ENCODE measurements at regions not wholly inside any gene's neighbourhood (a gene's known extent, or its start where the extent isn't known, plus 50 kb on each side); places are given as distances from the start of the nearest gene placed in this dataset.

DNA sequence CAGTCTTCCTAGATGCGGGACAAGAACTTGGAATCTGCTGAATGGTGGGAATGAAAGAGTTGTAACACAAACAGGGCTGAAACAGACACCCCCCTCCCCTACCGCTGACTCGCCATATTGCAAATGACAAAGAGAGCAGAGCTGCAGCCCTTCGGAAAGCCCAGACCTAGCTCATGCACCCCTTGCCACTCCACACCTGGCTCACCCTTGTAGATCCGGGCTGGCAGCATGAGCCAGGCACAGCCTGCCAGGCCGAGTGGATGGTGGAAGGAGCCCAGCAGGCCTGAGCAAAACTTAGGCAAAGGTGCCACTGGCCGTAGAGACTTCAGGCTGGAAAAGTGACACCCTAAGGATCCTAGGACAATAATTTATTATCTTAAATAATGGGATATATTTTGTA is 237.4 kb upstream of the SEMA3D start:
- H3K27me3 ChIP-seq (replicated peaks in 1 of 7), result no peaks in the 10 kb centered on the region
- H3K4me1 ChIP-seq, result peaks cover 0 to 3% (median 0%) of the 10 kb centered on the region in 6 donors
- DNase-seq, result peak; percentile 64
- TF ChIP-seq POLR2AphosphoS5 (IDR thresholded peaks at IDR 0.05), result no peak
- H3K4me3 ChIP-seq, result no peak overlapping the region
- WGBS, 5 donors, result 91 to 97% (median 92%) methylated on average over 7 of the region's 7 CpGs
- H3K36me3 ChIP-seq, result no peaks in the 10 kb centered on the region
- no peak overlapping the region for H3K27ac ChIP-seq
- no peaks in the 10 kb centered on the region for H3K9me3 ChIP-seq
- intact Hi-C loops (cut with DNase I; ENCODE audit: low total_unique reads), result no loop called here

- 81 to 92% (median 90%) methylated on average over 17 to 21 of the region's 21 CpGs for WGBS, 5 donors
- Histone ChIP-seq H3K4me1 (no peaks in the 10 kb centered on the region), H3K4me3 (no peak overlapping the region), H3K27ac (no peak overlapping the region), H3K36me3 (no peaks in the 10 kb centered on the region), H3K27me3 (replicated peaks in 1 of 7) (no peaks in the 10 kb centered on the region), H3K9me3 (peaks cover 0 to 3% (median 0%) of the 10 kb centered on the region in 8 donors)
- intact Hi-C loops (cut with DNase I; ENCODE audit: low total_unique reads), result no loop called here
- TF ChIP-seq, protein P1, sequence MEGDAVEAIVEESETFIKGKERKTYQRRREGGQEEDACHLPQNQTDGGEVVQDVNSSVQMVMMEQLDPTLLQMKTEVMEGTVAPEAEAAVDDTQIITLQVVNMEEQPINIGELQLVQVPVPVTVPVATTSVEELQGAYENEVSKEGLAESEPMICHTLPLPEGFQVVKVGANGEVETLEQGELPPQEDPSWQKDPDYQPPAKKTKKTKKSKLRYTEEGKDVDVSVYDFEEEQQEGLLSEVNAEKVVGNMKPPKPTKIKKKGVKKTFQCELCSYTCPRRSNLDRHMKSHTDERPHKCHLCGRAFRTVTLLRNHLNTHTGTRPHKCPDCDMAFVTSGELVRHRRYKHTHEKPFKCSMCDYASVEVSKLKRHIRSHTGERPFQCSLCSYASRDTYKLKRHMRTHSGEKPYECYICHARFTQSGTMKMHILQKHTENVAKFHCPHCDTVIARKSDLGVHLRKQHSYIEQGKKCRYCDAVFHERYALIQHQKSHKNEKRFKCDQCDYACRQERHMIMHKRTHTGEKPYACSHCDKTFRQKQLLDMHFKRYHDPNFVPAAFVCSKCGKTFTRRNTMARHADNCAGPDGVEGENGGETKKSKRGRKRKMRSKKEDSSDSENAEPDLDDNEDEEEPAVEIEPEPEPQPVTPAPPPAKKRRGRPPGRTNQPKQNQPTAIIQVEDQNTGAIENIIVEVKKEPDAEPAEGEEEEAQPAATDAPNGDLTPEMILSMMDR (IDR thresholded peaks at IDR 0.05 in 8 of 11, conservative IDR thresholded peaks at IDR 0.05 in 3 of 11), result no peak
- TF ChIP-seq POLR2AphosphoS5 (IDR thresholded peaks at IDR 0.05) (no peak), POLR2A (IDR thresholded peaks at IDR 0.05) (no peak)
- peak; percentile 54 for DNase-seq
Measured at GRCh38 chr7:85423209-85423895, 236.5 kb upstream of the SEMA3D start.

DNA sequence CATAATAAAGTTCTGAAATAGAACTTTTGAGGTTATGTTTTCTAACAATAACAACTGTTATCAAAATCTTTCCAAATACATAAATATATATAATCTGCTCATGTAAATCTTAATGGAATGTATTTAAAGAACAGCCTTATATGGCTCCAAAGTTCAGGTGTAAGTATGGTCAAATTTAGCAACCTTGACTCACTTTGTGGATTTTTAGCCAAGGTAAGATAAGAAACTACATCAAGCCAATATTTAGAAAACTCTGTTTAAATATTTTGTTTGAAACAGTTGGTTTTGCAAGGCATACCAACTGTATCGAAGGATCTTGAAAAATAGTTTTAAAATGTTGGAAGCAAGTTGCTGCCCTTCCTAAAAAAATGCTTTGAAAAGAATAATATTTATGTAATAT is 228.9 kb upstream of the SEMA3D start:
- no peaks in the 10 kb centered on the region for H3K27me3 ChIP-seq (replicated peaks in 1 of 7)
- H3K36me3 ChIP-seq, result no peaks in the 10 kb centered on the region
- H3K27ac ChIP-seq, result no peak overlapping the region
- 82 to 96% (median 91%) methylated on average over 1 of the region's 1 CpG for WGBS, 5 donors
- DNase-seq, result no peak
- peaks cover 0 to 3% (median 0%) of the 10 kb centered on the region in 8 donors for H3K9me3 ChIP-seq
- TF ChIP-seq POLR2A (IDR thresholded peaks at IDR 0.05) (no peak), POLR2AphosphoS5 (IDR thresholded peaks at IDR 0.05) (no peak)
- TF ChIP-seq, protein P1 (IDR thresholded peaks at IDR 0.05 in 8 of 11, conservative IDR thresholded peaks at IDR 0.05 in 3 of 11), result no peak
- H3K4me1 ChIP-seq, result no peaks in the 10 kb centered on the region
- no peak overlapping the region for H3K4me3 ChIP-seq
- intact Hi-C loops (cut with DNase I; ENCODE audit: low total_unique reads), result no loop called here

DNA sequence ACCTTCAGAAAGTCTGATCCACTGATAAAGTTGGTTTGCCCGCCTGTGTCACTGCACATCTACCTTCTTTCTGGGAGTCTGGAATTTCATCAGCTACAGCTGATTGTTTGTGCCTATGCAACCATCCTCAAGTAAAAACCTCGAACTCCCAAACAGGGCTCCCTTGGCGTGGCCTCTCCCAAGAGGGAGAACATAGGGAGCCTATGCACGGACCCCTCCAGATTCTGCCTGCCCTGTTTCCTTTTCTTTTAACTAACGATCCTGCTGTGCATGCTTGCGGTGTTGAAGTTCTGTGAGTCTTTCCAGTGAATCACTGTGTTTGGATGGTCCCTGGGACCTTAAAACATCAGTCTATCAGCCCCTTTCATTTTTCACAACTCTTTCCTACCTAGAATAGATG is 226.9 kb upstream of the SEMA3D start:
- WGBS, 5 donors, result 77 to 89% (median 81%) methylated on average over 6 of the region's 6 CpGs
- Histone ChIP-seq H3K27ac (no peak overlapping the region), H3K4me1 (no peaks in the 10 kb centered on the region), H3K4me3 (no peak overlapping the region), H3K36me3 (no peaks in the 10 kb centered on the region), H3K27me3 (replicated peaks in 1 of 7) (no peaks in the 10 kb centered on the region), H3K9me3 (no peaks in the 10 kb centered on the region)
- intact Hi-C loops (cut with DNase I; ENCODE audit: low total_unique reads), result no loop called here
- TF ChIP-seq POLR2A (IDR thresholded peaks at IDR 0.05) (no peak), POLR2AphosphoS5 (IDR thresholded peaks at IDR 0.05) (no peak)
- TF ChIP-seq, protein P1 (IDR thresholded peaks at IDR 0.05 in 8 of 11, conservative IDR thresholded peaks at IDR 0.05 in 3 of 11), result no peak
- no peak for DNase-seq

Measured in spleen (tissue), 11 donors.